Esophagus muscularis mucosa (tissue), 3 donors: ENCODE measurements at regions not wholly inside any gene's neighbourhood (a gene's known extent, or its start where the extent isn't known, plus 50 kb on each side); places are given as distances from the start of the nearest gene placed in this dataset.

Source experiments
- POLR2A ChIP-seq: fragments of 450-650 bp; IDR thresholded peaks from one replicate; pipeline ENCODE4 v1.6.1; 2017; ENCODE audit warnings: antibody characterized with exemption, moderate library complexity, mild to moderate bottlenecking, low read depth
- TF ChIP-seq, protein P1 (sequence below), 3 experiments: fragments of 200-600 bp in 2 of 3; fragments of 450-650 bp in 1 of 3; sonication (generic) in 2 of 3; IDR thresholded peaks; one replicate each; pipeline ENCODE4 v1.5.1; 2017 to 2019; ENCODE audit warnings: antibody characterized with exemption in 3 of 3, mild to moderate bottlenecking in 2 of 3, moderate library complexity in 1 of 3

- TF ChIP-seq POLR2A = no peak
- TF ChIP-seq, protein P1, sequence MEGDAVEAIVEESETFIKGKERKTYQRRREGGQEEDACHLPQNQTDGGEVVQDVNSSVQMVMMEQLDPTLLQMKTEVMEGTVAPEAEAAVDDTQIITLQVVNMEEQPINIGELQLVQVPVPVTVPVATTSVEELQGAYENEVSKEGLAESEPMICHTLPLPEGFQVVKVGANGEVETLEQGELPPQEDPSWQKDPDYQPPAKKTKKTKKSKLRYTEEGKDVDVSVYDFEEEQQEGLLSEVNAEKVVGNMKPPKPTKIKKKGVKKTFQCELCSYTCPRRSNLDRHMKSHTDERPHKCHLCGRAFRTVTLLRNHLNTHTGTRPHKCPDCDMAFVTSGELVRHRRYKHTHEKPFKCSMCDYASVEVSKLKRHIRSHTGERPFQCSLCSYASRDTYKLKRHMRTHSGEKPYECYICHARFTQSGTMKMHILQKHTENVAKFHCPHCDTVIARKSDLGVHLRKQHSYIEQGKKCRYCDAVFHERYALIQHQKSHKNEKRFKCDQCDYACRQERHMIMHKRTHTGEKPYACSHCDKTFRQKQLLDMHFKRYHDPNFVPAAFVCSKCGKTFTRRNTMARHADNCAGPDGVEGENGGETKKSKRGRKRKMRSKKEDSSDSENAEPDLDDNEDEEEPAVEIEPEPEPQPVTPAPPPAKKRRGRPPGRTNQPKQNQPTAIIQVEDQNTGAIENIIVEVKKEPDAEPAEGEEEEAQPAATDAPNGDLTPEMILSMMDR (IDR thresholded peaks at IDR 0.05) = no peak
Observed at GRCh38 chr5:124210111-124210910, 536.1 kb downstream of the ZNF608 start.
